ENCODE measurements at regions not wholly inside any gene's neighbourhood (a gene's known extent, or its start where the extent isn't known, plus 50 kb on each side); places are given as distances from the start of the nearest gene placed in this dataset.

DNA sequence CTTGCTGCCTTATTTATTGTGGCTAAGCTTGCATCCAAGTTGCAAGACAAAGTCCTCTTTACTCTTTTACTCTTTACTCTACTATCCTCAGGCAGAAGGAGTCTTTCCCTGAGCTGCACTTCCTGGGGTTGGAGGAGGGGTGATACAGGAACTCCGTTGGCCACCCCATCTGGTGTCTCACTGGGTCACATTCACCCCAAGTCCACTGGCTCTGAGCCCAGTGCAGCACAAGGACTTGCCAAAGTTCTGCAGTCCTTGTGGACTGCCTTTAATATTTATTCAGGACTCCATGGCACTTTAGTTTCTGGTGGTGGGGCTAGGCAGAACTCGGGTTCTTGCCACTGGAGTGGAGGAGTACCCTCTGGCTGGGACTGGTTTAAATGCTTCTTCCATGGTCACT is 165.4 kb upstream of the KCNH8 start:
- TF ChIP-seq, protein P1, sequence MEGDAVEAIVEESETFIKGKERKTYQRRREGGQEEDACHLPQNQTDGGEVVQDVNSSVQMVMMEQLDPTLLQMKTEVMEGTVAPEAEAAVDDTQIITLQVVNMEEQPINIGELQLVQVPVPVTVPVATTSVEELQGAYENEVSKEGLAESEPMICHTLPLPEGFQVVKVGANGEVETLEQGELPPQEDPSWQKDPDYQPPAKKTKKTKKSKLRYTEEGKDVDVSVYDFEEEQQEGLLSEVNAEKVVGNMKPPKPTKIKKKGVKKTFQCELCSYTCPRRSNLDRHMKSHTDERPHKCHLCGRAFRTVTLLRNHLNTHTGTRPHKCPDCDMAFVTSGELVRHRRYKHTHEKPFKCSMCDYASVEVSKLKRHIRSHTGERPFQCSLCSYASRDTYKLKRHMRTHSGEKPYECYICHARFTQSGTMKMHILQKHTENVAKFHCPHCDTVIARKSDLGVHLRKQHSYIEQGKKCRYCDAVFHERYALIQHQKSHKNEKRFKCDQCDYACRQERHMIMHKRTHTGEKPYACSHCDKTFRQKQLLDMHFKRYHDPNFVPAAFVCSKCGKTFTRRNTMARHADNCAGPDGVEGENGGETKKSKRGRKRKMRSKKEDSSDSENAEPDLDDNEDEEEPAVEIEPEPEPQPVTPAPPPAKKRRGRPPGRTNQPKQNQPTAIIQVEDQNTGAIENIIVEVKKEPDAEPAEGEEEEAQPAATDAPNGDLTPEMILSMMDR (conservative IDR thresholded peaks at IDR 0.05 in 1 of 2, IDR thresholded peaks at IDR 0.05 in 1 of 2; ENCODE audit: extremely low read depth in 1 of 2, insufficient read depth in 1 of 2, low read depth in 1 of 2, low read length in 2 of 2), result no peak
- no peak for TF ChIP-seq EZH2 (IDR thresholded peaks at IDR 0.05; ENCODE audit: borderline replicate concordance, low read length)
